ENCODE measurements at regions not wholly inside any gene's neighbourhood (a gene's known extent, or its start where the extent isn't known, plus 50 kb on each side); places are given as distances from the start of the nearest gene placed in this dataset.

DNA sequence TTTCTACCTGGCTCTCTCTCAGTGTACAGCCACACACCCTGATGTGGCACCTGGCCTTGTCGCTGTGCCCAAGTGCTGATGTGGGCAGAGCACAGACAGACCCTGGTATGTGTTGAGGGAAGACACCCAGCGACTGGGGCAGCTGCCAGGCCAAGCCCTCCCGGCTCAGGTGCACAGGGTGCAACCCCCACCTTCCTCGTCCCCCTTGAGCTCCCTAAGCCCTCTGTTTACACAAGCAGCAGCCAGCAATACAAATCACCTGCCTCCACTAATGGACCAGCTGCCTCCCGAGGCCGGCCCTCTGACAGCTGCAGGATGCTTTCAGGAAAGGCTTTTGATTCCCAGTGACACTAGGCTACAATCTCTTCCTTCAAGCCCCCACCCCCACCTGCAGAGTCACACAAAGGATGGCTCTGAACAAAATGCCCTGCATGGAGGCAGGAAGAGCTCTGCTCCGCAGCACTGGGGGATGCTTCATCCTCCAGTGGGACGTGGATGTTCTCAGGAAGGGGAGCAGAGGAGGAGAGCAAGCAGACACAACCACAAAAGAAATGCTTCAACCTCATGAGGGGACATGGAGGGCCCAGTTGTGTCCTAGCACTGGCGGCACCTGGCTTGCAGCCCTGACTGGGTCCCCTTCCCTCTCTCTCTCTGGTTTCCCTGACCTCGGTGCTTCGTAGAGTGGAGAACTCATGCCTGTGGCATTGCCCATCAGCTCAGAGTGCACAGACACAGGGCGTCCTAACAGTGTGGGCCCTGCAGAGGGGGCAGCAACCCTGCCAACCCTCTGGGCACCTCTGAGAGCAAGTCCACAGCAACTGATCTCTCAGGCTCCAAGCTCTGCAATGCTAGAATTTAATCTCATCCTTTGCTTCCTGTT lies 140.8 kb downstream of the BARX1 start (continued):
- TF ChIP-seq SIN3A (conservative IDR thresholded peaks at IDR 0.05 in 1 of 2, IDR thresholded peaks at IDR 0.05 in 1 of 2; ENCODE audit: low read depth in 1 of 2, low read length in 2 of 2) (0 out of 4 replicates have a peak, but pooled peaks of 1 of the 2 experiments have one; percentile 44), RBBP5 (IDR thresholded peaks at IDR 0.05; ENCODE audit: borderline replicate concordance, low read depth, low read length) (no peak)
